B cell (primary cell): ENCODE measurements at regions not wholly inside any gene's neighbourhood (a gene's known extent, or its start where the extent isn't known, plus 50 kb on each side); places are given as distances from the start of the nearest gene placed in this dataset.
A peak's percentile ranks its signal among the peaks of the same experiment; 100 is the strongest.

Source experiments
- ATAC-seq: fragments of 200-7000 bp; cut with Tn5 transposase; one replicate; pipeline ENCODE4 v1.10.0; 2021; ENCODE audit warnings: low read depth, mild to moderate bottlenecking, moderate number of reproducible peaks, moderate library complexity
- CTCF ChIA-PET: fragments of 350-600 bp; sonication (Branson Sonifier 250); formaldehyde crosslinking; loops from one replicate; lab custom pipeline; 2021; ENCODE audit warnings: antibody characterized with exemption, inconsistent platforms; lab: Charles Lee
- POLR2A ChIA-PET: fragments of 350-600 bp; sonication (Branson Sonifier 250); formaldehyde crosslinking; loops from one replicate; lab custom pipeline; 2021; ENCODE audit warnings: antibody characterized with exemption; lab: Charles Lee
- DNase-seq: peaks from one replicate; pipeline ENCODE4 v3.0.0; 2013
- H2AFZ ChIP-seq: 2 replicates; pipeline ENCODE4 v1.6.1; 2012; ENCODE audit warnings: mild to moderate bottlenecking, low read depth, low read length; ENCODE audit not compliant: insufficient read depth, poor library complexity, severe bottlenecking
- H3K27ac ChIP-seq, 2 donors: 1 replicate in 1 of 2; 2 replicates in 1 of 2; pipeline ENCODE4 v1.5.1; 2012 to 2013; ENCODE audit warnings: low read length in 2 of 2, mild to moderate bottlenecking in 2 of 2, moderate library complexity in 1 of 2
- H3K27me3 ChIP-seq, 4 experiments: fragments of 200-600 bp in 1 of 4; sonication (generic) in 1 of 4; replicated peaks in 1 of 4; 1 replicate in 2 of 4; 2 replicates in 2 of 4; pipeline versions ENCODE4 v1.6.1 to v1.7.0; 2013 to 2016; ENCODE audit warnings: low read length in 3 of 4, mild to moderate bottlenecking in 2 of 4, mixed read lengths in 1 of 4, moderate library complexity in 1 of 4; ENCODE audit not compliant: insufficient read depth in 4 of 4, control insufficient read depth in 3 of 4; ENCODE audit errors: control extremely low read depth in 1 of 4
- H3K36me3 ChIP-seq, 2 experiments: replicated peaks in 1 of 2; 1 replicate in 1 of 2; 2 replicates in 1 of 2; pipeline versions ENCODE4 v1.6.1 to v1.7.1; 2013; ENCODE audit warnings: low read length in 1 of 2; ENCODE audit not compliant: insufficient read depth in 2 of 2, control insufficient read depth in 1 of 2; ENCODE audit errors: control extremely low read depth in 1 of 2, extremely low read depth in 1 of 2
- H3K4me1 ChIP-seq, 2 donors: fragments of 200-600 bp in 1 of 2; sonication (generic) in 1 of 2; 1 replicate in 1 of 2; 2 replicates in 1 of 2; pipeline versions ENCODE4 v1.5.1 to v1.6.1; 2013 to 2017; ENCODE audit warnings: low read length in 2 of 2; ENCODE audit not compliant: control insufficient read depth in 2 of 2, insufficient read depth in 2 of 2
- H3K4me2 ChIP-seq: replicated peaks from 2 replicates; pipeline ENCODE3; 2012; ENCODE audit warnings: mild to moderate bottlenecking, low read depth, low read length; ENCODE audit not compliant: poor library complexity, severe bottlenecking
- H3K4me3 ChIP-seq, 5 experiments: fragments of 200-600 bp in 1 of 5; sonication (generic) in 1 of 5; 1 replicate in 3 of 5; 2 replicates in 2 of 5; pipeline versions ENCODE4 v1.5.1 to v1.7.0; 2011 to 2016; ENCODE audit warnings: low read length in 4 of 5, mild to moderate bottlenecking in 4 of 5, low read depth in 2 of 5, control low read depth in 1 of 5, moderate library complexity in 1 of 5; ENCODE audit not compliant: insufficient read depth in 1 of 5; ENCODE audit errors: control extremely low read depth in 1 of 5, extremely low read depth in 1 of 5
- H3K79me2 ChIP-seq: fragments of 200-600 bp; sonication (generic); one replicate; pipeline ENCODE4 v1.6.0; 2016; ENCODE audit warnings: low read length; ENCODE audit not compliant: control insufficient read depth, insufficient read depth
- H3K9ac ChIP-seq: fragments of 200-600 bp; sonication (generic); 2 replicates; pipeline ENCODE4 v1.6.1; 2017; ENCODE audit warnings: mild to moderate bottlenecking, low read length, moderate library complexity
- H3K9me3 ChIP-seq, 3 donors: one replicate each; pipeline versions ENCODE4 v1.6.1 to v1.7.1; 2013; ENCODE audit warnings: low read length in 2 of 3; ENCODE audit not compliant: control insufficient read depth in 2 of 3, insufficient read depth in 1 of 3; ENCODE audit errors: control extremely low read depth in 1 of 3
- H4K20me1 ChIP-seq: 2 replicates; pipeline ENCODE4 v1.6.0; 2012; ENCODE audit warnings: mild to moderate bottlenecking, low read length; ENCODE audit not compliant: insufficient read depth, control insufficient read depth, poor library complexity, severe bottlenecking
- H3K27ac Mint-ChIP-seq: one replicate; pipeline ENCODE4 v1.8.0; 2021; ENCODE audit warnings: mixed read lengths
- H3K27me3 Mint-ChIP-seq: one replicate; pipeline ENCODE4 v1.8.0; 2021; ENCODE audit warnings: mixed read lengths
- H3K4me1 Mint-ChIP-seq: one replicate; pipeline ENCODE4 v1.8.0; 2021; ENCODE audit warnings: mixed read lengths
- H3K4me3 Mint-ChIP-seq: one replicate; pipeline ENCODE4 v1.8.0; 2021; ENCODE audit warnings: mixed read lengths
- H3K9me3 Mint-ChIP-seq: one replicate; pipeline ENCODE4 v1.8.0; 2022; ENCODE audit warnings: mixed read lengths; ENCODE audit not compliant: insufficient read depth
- EZH2 ChIP-seq: IDR thresholded peaks from 2 replicates; pipeline ENCODE4 v1.6.1; 2012; ENCODE audit warnings: borderline replicate concordance, low read depth, mild to moderate bottlenecking, moderate library complexity, low read length; ENCODE audit not compliant: insufficient read depth, poor library complexity, severe bottlenecking
- WGBS: methylation state at CpG from one replicate; pipeline ENCODE4 v1.1.5; 2013; ENCODE audit warnings: missing lambda C conversion rate; ENCODE audit not compliant: insufficient coverage; 5-methylcytosine and 5-hydroxymethylcytosine counted together
- intact Hi-C: fragments of 100-400 bp; cut with micrococcal nuclease; formaldehyde crosslinking; loops from one replicate; pipeline ENCODE4 v1.10.0; 2022
- TF ChIP-seq, protein P1 (sequence below): fragments of 200-600 bp; IDR thresholded peaks from one replicate; pipeline ENCODE4 v1.8.0; 2022; ENCODE audit warnings: antibody characterized with exemption, mild to moderate bottlenecking

DNA sequence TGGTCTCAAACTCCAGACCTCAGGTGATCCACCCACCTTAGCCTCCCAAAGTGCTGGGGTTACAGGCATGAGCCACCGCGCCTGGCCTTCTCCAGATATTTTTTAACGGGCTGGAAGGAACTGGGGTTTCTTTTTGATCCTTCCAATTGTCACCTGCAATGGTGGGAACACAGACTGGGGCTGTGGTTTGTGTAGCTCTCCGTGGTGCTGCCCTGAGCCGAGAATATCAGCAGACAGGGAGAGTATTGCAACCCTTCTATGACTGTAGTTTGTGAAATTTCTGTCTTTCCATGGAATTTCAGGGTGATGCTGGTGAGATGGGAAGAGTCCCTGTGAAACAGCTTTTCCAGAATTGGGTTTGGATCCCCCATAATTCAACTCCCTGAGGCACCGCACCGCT is 263.5 kb downstream of the ENGASE start:
- Histone ChIP-seq H3K36me3 (no peaks in the 10 kb centered on the region), H3K4me2 (no peak overlapping the region), H2AFZ (no peak overlapping the region), H3K4me1 (peaks cover 38 to 49% of the 10 kb centered on the region in 2 donors), H3K9me3 (peaks cover 0 to 6% (median 0%) of the 10 kb centered on the region in 3 donors), H4K20me1 (no peaks in the 10 kb centered on the region), H3K9ac (no peak overlapping the region), H3K27ac (no peak overlapping the region), H3K79me2 (no peaks in the 10 kb centered on the region), H3K4me3 (no peak overlapping the region), H3K27me3 (peaks cover 0 to 5% (median 0%) of the 10 kb centered on the region in 4 experiments)
- peaks cover 10% of the 10 kb centered on the region for H3K27me3 Mint-ChIP-seq
- H3K9me3 Mint-ChIP-seq = peaks cover 2% of the 10 kb centered on the region
- H3K27ac Mint-ChIP-seq = peak overlapping the region; percentile 93
- 56% methylated on average over 7 of the region's 7 CpGs for WGBS
- no peak for ATAC-seq
- no peak for DNase-seq
- ChIA-PET CTCF (interaction anchor here (4.7 kb wide), 1 partner anchor 54 kb away, joined by 39 read pairs; no protein-coding TSS in a partner anchor), POLR2A (no interaction called here)
- TF ChIP-seq, protein P1, sequence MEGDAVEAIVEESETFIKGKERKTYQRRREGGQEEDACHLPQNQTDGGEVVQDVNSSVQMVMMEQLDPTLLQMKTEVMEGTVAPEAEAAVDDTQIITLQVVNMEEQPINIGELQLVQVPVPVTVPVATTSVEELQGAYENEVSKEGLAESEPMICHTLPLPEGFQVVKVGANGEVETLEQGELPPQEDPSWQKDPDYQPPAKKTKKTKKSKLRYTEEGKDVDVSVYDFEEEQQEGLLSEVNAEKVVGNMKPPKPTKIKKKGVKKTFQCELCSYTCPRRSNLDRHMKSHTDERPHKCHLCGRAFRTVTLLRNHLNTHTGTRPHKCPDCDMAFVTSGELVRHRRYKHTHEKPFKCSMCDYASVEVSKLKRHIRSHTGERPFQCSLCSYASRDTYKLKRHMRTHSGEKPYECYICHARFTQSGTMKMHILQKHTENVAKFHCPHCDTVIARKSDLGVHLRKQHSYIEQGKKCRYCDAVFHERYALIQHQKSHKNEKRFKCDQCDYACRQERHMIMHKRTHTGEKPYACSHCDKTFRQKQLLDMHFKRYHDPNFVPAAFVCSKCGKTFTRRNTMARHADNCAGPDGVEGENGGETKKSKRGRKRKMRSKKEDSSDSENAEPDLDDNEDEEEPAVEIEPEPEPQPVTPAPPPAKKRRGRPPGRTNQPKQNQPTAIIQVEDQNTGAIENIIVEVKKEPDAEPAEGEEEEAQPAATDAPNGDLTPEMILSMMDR = no peak
- H3K4me3 Mint-ChIP-seq = no peak overlapping the region
- H3K4me1 Mint-ChIP-seq = peaks cover 47% of the 10 kb centered on the region
- intact Hi-C loops = no loop called here

DNA sequence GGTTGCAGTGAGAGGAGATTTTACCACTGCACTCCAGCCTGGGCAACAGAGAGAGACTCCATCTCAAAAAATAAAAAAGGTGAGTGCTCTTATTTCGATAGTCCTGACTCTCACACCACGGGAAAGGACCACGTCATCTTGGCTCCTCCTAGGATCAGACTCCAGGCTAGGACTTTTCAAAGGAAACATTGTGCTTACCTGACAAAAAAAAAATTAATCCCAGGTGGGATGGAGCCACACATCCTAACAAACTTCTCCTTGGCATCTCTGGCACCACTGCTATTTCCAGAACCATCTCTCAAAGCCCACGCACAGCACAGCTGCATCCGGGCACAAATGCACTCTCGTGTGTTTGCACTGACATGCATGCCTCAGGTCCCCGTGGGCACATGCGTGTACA is 262.4 kb downstream of the ENGASE start:
- no peak overlapping the region for H3K4me3 Mint-ChIP-seq
- H3K36me3 ChIP-seq = no peaks in the 10 kb centered on the region
- no peaks in the 10 kb centered on the region for H3K79me2 ChIP-seq
- H3K27ac ChIP-seq = no peak overlapping the region
- no peak overlapping the region for H3K4me3 ChIP-seq
- peaks cover 35 to 38% of the 10 kb centered on the region in 2 donors for H3K4me1 ChIP-seq
- H3K27me3 Mint-ChIP-seq = peaks cover 19% of the 10 kb centered on the region
- no peak overlapping the region for H3K4me2 ChIP-seq
- TF ChIP-seq, protein P1 = no peak
- no peak for TF ChIP-seq EZH2
- H3K9me3 ChIP-seq = peaks cover 0 to 6% (median 0%) of the 10 kb centered on the region in 3 donors
- H2AFZ ChIP-seq = no peak overlapping the region
- CTCF ChIA-PET = interaction anchor here (0.6 kb wide), 1 partner anchor 149 kb away, joined by 3 read pairs; no protein-coding TSS in a partner anchor
- 84% methylated on average over 8 of the region's 8 CpGs for WGBS
- no peak for DNase-seq
- H3K9ac ChIP-seq = no peak overlapping the region
- no peaks in the 10 kb centered on the region for H4K20me1 ChIP-seq
- POLR2A ChIA-PET = no interaction called here
- H3K27me3 ChIP-seq = peaks cover 0 to 9% (median 0%) of the 10 kb centered on the region in 4 experiments
- peaks cover 37% of the 10 kb centered on the region for H3K4me1 Mint-ChIP-seq
- ATAC-seq = no peak
- H3K9me3 Mint-ChIP-seq = peaks cover 2% of the 10 kb centered on the region
- H3K27ac Mint-ChIP-seq = peak overlapping the region; percentile 33
- intact Hi-C loops = no loop called here
